Right forelimb (tissue), 1 donor: ENCODE measurements at regions not wholly inside any gene's neighbourhood (a gene's known extent, or its start where the extent isn't known, plus 50 kb on each side); places are given as distances from the start of the nearest gene placed in this dataset.

ENCODE experiments used
- DNase-seq: peaks from one replicate; pipeline ENCODE4 v3.0.0-alpha.2; 2018

- DNase-seq = no peak
Measured at GRCh38 chr12:27180906-27181505, 63.1 kb upstream of the STK38L start.

DNA sequence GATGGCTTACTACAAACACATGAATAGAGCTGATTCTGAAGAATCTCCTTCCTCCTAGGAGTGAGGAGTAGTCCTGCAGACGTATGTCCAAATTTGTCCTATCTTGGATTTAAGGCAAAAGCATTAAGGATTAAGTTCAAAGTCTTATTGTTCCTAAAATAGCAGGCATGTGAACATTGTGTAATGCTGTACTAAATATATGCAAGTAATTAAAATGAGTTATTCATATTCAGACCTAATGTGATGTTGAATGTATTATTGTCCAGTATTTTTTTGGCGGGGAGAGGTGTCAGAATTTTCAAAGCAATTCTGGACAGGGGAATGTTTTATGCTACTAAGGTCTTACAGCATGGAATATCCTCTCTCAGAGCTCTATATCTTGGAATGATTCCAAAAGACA, 60.7 kb upstream of the STK38L start:
- no peak for DNase-seq

GRCh38 chr12:27185234-27186021, 58.7 kb upstream of the STK38L start:
- no peak for DNase-seq

GRCh38 chr12:27186022-27186839, 57.9 kb upstream of the STK38L start:
- DNase-seq = no peak

DNA sequence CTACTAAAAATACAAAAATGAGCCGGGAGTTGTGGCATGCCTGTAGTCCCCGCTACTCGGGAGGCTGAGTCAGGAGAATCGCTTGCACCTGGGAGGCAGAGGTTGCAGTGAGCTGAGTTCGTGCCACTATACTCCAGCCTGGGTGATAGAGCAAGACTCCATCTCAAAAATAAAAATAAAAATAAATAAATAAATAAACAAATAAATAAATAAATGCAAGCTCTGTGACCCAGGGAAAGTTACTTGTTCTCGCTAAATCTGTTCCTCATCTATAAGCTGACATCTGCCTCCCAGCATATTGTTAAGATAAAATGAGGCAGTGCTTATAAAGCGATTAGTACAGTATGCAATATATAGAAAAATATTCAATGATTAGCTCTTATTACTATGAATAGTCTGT, 56.4 kb upstream of the STK38L start:
- DNase-seq = no peak

GRCh38 chr12:27190761-27191160, 53.3 kb upstream of the STK38L start:
- DNase-seq = no peak

- no peak for DNase-seq
Measured at GRCh38 chr12:27191531-27191930, 52.6 kb upstream of the STK38L start.

DNA sequence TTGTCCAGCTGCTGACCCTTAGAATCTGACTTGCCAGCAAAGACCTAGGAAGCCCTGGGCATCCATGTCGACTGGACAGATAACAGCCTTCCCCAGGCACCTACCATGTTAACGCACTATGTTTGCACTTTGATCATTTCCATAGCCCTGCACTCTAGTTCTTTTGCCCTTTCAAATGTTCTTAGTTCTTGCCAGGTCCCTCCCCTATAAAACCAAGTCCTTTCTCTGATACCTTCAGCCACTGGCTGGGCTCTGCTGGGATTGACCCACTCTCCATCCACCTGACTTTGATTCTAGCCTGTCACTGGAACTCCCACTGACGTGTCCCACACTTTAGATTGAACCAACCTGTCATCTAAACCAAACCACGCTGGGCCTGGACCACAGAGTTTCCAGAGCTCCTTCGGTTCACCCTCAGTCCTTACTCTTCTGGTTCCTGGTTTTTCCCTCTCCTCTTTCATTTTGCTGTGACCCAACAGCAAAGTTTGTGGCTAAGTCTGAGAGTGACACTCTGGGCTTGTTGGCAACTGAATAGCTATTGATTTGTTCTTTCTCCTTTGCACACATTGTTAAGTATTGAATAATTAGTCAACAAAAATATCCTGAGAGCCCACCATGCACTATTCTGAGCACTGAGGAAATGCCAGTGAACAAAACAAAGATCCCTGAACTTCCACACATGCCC, 51.8 kb upstream of the STK38L start:
- DNase-seq = no peak

- DNase-seq = no peak
Measured at GRCh38 chr12:27193106-27193505, 51.0 kb upstream of the STK38L start.

DNA sequence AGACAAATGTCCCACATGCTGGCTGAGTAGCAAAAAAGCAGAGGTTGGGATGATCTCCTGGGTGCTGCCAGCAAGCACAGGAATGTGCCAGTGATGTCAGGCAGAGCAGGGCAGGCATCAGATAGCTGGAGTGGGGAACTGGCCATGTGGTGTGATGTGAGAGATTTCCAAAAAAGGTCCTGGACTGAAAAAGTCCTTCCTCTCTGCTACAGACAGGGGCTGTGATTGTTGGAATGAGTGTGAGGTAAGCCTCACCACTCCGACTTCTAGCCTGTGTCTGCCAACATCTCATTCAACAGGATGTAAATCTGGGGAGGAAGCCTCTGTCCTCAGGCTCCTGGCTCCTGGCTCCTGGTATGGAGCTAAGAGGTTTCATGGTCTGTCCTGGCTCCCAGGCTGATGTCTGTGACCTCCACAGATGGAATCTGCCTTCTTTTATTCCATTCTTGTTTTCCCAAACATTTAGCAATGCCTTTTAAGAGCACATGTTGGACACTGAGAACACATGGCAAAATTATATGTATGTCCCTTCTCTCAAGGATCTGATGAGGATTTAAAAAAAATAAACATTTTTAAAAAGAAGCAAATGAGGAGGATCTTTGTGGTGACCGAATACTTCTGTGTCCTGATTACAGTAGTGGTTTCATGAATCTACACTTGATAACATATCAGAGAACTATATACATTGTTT, 50.1 kb upstream of the STK38L start:
- no peak for DNase-seq
